ENCODE measurements at regions not wholly inside any gene's neighbourhood (a gene's known extent, or its start where the extent isn't known, plus 50 kb on each side); places are given as distances from the start of the nearest gene placed in this dataset.

DNA sequence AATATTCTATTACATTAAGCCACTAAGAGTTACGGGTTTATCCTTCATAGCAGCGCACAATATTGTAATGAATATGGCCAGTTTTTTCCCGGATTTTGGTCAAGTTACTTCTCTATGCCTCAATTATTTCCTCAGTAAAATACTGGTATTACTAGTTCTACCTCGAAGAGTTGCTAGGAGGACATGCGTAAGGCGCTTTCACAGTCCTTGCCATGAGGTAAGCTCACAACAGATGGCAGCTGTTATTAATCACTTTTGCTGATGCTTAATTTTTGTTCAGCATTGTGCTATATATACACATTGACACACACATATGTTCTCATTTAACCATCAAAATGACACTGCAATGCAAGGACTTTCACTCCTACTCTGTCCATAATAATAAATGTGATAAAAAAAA, 101.5 kb downstream of the SCG2 start:
- in situ Hi-C loops (cut with HindIII; ENCODE audit: low sequenced_read_pairs), result no loop called here
- no peak overlapping the region for H3K4me3 ChIP-seq (ENCODE audit: low read depth, low read length)
- no peak for DNase-seq (ENCODE audit: low read depth)
- no peak for TF ChIP-seq CTCF (IDR thresholded peaks at IDR 0.05; ENCODE audit: low read depth, low read length, missing control alignments)

GRCh38 chr2:223501641-223502040, 100.5 kb downstream of the SCG2 start:
- no peak for TF ChIP-seq CTCF (IDR thresholded peaks at IDR 0.05; ENCODE audit: low read depth, low read length, missing control alignments)
- in situ Hi-C loops (cut with HindIII; ENCODE audit: low sequenced_read_pairs), result no loop called here
- no peak overlapping the region for H3K4me3 ChIP-seq (ENCODE audit: low read depth, low read length)
- DNase-seq (ENCODE audit: low read depth), result no peak

DNA sequence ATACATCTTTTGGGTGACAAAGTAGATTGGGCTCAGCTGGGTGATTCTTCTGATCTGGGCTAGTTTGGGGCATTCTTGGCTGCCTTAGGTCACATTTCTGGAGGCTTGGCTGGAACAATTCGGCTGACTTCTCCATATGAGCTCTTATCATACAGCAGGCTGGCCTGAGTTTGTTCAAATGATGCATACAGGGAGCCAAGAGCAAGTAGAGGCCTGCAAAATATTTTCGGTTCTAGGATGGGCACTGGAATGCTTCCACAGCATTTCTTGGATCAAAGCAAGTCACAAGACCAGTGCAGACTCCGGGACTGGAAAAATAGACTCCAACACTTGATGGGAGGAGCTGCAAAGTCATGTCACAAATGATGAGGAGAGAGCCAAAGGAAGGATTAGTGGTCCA, 98.4 kb downstream of the SCG2 start:
- DNase-seq (ENCODE audit: low read depth), result no peak
- no peak overlapping the region for H3K4me3 ChIP-seq (ENCODE audit: low read depth, low read length)
- TF ChIP-seq CTCF (IDR thresholded peaks at IDR 0.05; ENCODE audit: low read depth, low read length, missing control alignments), result no peak
- in situ Hi-C loops (cut with HindIII; ENCODE audit: low sequenced_read_pairs), result no loop called here

GRCh38 chr2:223508372-223508771, 93.8 kb downstream of the SCG2 start:
- in situ Hi-C loops (cut with HindIII; ENCODE audit: low sequenced_read_pairs), result no loop called here
- DNase-seq (ENCODE audit: low read depth), result no peak
- no peak overlapping the region for H3K4me3 ChIP-seq (ENCODE audit: low read depth, low read length)
- no peak for TF ChIP-seq CTCF (IDR thresholded peaks at IDR 0.05; ENCODE audit: low read depth, low read length, missing control alignments)

GRCh38 chr2:223510713-223511112, 91.4 kb downstream of the SCG2 start:
- no peak for TF ChIP-seq CTCF (IDR thresholded peaks at IDR 0.05; ENCODE audit: low read depth, low read length, missing control alignments)
- DNase-seq (ENCODE audit: low read depth), result no peak
- in situ Hi-C loops (cut with HindIII; ENCODE audit: low sequenced_read_pairs), result no loop called here
- H3K4me3 ChIP-seq (ENCODE audit: low read depth, low read length), result no peak overlapping the region

DNA sequence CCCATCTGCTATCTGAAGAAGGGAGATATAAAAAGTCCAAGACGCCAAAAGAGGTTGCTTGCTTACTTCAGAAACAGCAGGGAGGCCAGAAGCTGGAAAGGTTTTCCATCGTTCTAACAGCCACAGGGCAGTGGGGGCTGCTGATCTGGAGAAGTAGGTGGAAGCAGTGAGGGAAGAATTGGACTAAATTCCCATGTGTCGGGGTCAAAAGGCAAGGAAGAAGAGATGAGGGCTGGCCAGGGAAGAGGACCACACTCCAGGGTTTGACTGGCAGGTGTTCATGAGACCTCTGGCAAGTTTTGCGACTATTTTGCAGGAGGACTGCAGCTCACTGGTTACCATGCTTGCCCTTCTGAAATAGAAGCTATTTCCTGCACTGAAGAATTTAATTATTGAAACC, 91.0 kb downstream of the SCG2 start:
- H3K4me3 ChIP-seq (ENCODE audit: low read depth, low read length), result no peak overlapping the region
- TF ChIP-seq CTCF (IDR thresholded peaks at IDR 0.05; ENCODE audit: low read depth, low read length, missing control alignments), result no peak
- no peak for DNase-seq (ENCODE audit: low read depth)
- in situ Hi-C loops (cut with HindIII; ENCODE audit: low sequenced_read_pairs), result no loop called here

Data from astrocyte of the cerebellum (primary cell).